ENCODE measurements at regions not wholly inside any gene's neighbourhood (a gene's known extent, or its start where the extent isn't known, plus 50 kb on each side); places are given as distances from the start of the nearest gene placed in this dataset.
"Not testable (repeated sequence)": the region's sequence is repeated elsewhere in the genome, so short reads cannot be mapped to it uniquely, and the experiment has no call there.

- no peak for DNase-seq
Measured at GRCh38 chr7:119643558-119643957, 629.4 kb upstream of the KCND2 start.

DNA sequence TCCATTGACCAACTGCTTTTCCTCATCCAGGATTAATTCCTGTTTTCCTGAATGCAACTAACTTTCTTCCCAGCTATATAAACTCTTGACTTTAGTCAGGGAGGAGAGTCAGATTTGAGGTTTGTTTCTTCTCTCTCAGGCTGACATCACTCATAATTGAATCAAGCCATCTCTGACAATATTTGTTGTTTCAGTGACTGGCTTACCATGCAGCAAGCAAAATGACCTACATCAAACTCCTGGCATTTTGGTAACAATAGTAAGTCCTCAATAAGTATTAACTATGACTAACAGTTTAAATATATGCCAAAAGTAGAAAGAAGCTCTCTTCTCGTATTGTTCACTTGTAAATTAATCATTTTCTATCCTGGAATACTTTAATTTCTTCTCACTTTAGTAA, 625.7 kb upstream of the KCND2 start:
- no peak for DNase-seq

DNA sequence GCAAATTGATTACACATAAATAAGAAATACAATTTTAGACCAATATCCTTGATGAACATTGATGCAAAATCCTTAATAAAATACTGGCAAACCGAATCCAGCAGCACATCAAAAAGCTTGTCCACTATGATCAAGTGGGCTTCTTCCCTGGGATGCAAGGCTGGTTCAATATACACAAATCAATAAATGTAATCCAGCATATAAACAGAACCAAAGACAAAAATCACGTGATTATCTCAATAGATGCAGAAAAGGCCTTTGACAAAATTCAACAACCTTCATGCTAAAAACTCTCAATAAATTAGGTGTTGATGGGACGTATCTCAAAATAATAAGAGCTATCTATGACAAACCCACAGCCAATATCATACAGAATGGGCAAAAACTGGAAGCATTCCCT, 624.2 kb upstream of the KCND2 start:
- DNase-seq, result not testable (repeated sequence)

- no peak for DNase-seq
Measured at GRCh38 chr7:119660080-119660479, 612.9 kb upstream of the KCND2 start.

- DNase-seq, result no peak
Measured at GRCh38 chr7:119664601-119665000, 608.4 kb upstream of the KCND2 start.

GRCh38 chr7:119665796-119666195, 607.2 kb upstream of the KCND2 start:
- DNase-seq, result no peak

DNA sequence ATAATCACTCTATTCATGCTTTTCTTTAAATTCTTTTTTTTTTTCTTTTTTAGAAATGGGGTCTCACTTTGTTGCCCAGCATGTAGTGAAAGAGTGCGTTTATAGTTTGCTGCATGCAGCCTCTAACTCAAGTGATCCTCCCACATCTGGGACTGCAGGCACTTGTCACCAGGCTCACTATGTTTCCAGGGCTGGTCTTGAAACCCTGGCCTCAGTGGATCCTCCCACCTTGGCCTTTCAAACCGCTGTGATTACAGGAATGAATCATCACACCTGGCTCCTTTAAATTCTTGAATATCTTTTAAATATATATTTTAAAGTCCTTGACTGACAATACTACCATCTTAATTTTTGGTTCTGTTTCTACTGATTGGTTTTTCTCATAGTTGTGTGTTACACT, 591.6 kb upstream of the KCND2 start:
- no peak for DNase-seq

DNA sequence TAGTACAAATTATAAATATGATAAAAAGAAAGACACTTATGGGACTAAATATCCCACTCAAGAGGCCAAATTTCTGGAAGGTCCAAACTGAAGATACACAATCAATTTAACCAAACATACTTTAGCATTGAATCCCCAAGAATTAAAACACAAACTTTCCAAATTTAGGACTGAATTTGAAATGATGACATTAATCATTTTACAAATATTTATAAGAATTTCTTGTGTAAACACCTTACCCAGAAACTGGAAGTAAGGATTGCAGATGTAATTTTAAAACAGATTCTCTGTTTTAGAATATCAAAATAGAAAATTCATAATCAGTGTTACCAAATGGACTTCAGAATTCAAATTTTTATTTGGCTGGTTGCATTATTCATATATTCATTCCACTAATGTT, 588.2 kb upstream of the KCND2 start:
- DNase-seq, result no peak

DNA sequence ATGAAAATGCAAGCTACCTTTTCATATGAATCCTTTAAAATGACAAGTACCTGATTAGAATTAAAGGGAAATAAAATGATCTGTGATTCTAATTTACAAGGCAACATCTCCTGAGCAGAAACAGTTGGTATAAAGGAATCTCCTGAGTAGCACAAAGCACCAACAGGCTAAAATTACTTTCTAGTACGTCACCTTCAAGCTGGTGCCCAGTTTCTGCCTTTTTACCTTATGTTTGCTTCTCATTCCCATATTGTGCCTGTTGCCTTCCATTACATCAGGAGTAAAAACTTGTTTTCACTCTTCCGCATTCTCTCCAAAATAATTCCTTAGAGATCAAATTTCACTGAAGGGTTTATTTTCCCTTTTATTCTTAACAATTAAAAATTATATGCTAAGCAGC, 587.1 kb upstream of the KCND2 start:
- DNase-seq, result no peak

DNA sequence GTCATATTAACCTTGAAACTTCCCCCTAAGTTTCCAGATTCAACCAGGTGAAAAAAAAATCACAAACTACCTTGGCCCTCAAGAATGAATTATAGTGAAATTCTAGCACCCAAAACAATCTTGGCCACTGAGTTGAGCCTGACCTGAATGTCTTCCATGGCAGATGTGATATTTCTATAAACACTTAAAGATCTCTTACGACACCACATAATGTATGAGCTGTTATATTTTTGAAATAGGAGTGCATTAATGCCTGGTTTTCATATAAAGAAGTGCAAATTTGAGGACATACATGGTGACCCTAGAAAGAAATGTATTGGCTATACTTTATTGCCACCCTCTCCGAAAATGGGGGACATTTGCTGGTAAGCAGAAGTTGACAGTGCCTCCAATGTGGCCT, 584.1 kb upstream of the KCND2 start:
- no peak for DNase-seq

DNA sequence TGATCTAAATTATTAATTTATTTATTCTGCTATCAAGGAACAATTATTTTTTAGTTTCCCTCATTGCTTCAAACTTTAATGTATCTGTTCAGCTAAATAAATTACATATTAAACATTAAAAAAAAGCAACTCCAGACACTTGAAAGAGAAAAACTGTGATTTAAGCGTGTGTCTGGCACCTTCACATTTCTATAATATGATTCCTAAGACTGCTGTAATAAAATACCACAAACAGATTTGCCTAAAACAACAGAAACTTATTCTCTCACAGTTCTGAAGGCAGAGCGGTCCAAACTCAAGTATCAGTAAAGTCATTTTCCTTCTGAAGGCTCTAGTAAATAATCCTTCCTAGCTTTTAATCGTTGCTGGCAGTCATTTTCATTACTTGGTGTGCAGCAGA, 580.4 kb upstream of the KCND2 start:
- DNase-seq, result no peak

DNA sequence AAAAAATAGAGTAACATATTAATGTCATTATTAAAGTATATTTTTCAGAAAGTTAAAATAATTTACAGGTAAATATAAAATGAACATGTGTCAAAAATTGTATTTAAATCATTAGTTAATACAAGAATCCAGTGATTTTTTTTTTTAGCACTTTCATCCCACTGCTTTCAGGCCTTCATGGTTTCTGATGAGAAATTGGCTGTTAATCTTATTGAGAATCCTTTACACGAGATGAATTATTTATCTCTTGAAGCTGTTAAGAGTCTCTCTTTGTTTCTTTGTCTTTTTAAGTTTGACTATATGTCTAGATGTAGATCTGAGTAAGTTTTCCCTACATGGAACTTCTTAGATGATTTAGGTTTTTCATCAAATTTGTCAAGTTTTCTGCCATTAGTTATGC, 578.5 kb upstream of the KCND2 start:
- no peak for DNase-seq

DNA sequence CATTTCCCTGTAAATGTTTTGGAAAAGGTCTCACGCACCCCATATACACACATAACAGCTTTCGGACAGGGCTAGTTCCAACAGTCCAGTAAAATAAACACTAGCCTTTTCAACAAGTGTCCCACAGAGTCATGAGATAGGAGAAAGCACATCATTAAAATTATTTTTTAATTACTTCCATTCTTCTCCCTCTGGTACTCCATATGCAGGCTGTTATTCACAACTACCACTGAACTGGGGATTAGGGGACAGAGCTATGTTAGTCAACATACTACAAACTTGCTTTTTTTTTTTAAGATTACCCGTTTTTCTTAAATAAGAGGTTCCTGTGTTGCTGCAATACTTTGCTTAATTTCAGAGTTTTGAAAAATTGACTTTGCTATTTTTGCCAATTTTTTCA, 576.6 kb upstream of the KCND2 start:
- DNase-seq, result no peak

- DNase-seq, result no peak
Measured at GRCh38 chr7:119703895-119704294, 569.1 kb upstream of the KCND2 start.

DNA sequence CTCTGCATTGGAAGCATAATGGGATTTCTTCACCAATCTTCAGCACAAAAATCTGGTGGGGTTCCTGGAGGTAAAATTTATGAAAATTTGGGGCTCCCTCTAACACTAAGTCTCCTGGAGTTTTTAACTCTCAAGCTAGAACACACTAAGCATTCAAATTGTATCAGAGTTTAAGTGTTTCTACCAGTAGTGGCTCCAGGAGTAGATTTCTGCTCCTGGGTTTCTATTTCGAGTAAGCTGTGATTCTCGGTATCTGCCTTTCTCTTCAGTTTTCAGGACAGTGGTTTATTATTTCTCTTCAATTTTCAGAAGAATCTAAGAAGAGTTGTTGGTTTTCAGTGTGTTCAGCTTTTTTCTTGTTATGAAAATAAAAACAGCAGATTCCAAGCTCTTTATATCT, 566.4 kb upstream of the KCND2 start:
- no peak for DNase-seq

- no peak for DNase-seq
Measured at GRCh38 chr7:119708891-119709290, 564.1 kb upstream of the KCND2 start.

DNA sequence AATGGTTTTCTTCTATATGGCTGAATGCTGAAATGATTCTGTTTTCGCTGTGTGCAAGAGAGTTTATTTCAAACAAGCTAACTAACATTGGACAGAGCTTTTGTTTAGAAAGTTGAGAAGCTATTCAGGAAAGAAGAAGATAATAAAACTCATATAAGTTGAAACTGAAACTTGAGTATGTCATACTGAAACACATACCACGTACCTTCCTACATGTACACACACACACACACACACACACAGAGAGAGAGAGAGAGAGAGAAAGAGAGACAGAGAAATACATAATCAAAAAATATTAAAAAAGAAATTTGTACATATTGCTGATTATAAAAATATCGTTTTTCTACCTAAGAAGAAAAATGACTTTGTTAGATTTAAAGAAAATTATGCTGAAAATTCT, 561.9 kb upstream of the KCND2 start:
- DNase-seq, result no peak

- DNase-seq, result no peak
Measured at GRCh38 chr7:119712886-119713462, 560.0 kb upstream of the KCND2 start.

GRCh38 chr7:119713606-119714005, 559.4 kb upstream of the KCND2 start:
- no peak for DNase-seq

DNA sequence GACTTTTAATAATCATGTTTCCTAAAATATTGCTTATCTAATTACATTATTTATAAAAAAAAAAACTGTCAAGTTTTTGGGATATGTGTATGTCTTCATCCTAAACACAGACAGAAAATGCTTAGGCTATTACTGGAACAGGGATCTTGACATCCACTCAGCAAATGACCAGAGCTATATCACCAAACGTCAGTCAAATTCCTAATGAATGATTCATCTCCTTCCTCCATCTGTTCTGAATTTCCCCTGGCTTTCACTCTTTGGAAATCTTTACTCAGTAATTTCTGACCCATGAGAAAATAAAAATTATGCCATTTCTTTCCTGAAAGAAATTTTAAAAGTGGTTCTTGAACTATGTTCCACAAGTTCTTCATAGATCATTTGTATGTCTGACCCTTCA, 552.4 kb upstream of the KCND2 start:
- DNase-seq, result peak; percentile 32

DNA sequence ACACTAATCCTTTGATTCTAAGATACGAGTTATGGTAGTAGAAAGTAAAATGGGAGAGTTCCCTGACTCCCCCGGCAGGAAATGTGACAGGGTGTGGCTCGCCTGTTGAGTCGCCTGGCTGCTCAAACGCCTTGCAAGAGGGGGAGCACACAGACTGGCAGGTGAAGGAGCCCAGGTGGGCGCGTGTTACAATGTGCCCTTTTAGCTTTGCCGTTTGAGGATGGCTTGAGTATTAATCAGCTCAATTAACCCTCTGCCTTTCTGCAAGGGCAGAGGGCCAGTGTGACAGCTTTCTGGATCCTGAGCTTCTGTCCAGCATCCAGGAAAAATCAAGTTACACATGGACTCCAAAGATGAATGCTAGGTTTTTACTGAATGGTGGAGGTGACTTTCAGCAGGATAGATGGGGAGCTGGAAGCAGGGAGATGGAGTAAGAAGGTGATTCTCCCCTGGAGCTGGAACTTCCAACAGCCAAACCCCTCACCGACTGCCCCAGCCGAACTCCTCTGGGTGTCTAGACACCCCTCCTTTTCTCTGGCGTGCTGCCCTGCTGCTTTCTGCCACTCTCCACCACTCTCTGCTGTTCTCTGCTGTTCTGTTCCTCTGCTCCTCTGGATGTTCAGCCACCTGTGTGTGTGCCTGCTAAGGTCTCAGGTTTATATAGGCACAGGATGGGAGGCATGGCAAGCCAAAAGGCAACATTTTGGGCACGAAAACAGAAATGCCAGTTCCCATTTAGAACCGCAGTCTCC, 548.8 kb upstream of the KCND2 start:
- DNase-seq, result no peak

GRCh38 chr7:119733127-119733879, 539.7 kb upstream of the KCND2 start:
- DNase-seq, result no peak

DNA sequence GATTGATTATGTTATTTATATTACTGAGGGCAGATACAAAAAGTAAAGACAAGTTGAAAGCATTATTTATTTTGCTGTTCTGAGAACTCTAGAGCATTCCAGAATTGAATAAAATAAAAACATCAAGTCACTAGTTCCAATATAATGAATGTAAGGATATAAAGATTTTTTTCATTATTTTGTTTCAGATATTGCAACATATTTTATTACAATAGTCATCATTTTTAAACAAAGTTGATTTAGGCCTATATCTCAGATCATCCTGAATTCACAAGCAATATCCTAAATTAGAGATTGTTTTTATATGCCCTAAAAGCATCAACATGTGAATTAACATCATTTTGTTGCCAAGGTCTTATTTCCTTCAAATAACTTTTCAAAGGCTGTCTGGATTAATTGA, 535.6 kb upstream of the KCND2 start:
- no peak for DNase-seq

GRCh38 chr7:119745280-119745679, 527.7 kb upstream of the KCND2 start:
- not testable (repeated sequence) for DNase-seq

All from DMS 273 treated with DMSO at 0.1 percent for 48 hours (cell line).